NB4 (cell line): ENCODE measurements at regions not wholly inside any gene's neighbourhood (a gene's known extent, or its start where the extent isn't known, plus 50 kb on each side); places are given as distances from the start of the nearest gene placed in this dataset.

Experiments
- CTCF ChIP-seq: IDR thresholded peaks from one replicate; pipeline ENCODE4 v1.5.1; 2012; ENCODE audit warnings: low read depth, low read length
- MAX ChIP-seq: IDR thresholded peaks from 2 replicates; pipeline ENCODE4 v1.6.1; 2011; ENCODE audit warnings: low read depth, low read length
- MYC ChIP-seq: IDR thresholded peaks from 2 replicates; pipeline ENCODE4 v1.6.1; 2011; ENCODE audit warnings: low read depth, low read length
- POLR2A ChIP-seq: IDR thresholded peaks from 2 replicates; pipeline ENCODE4 v1.6.1; 2011; ENCODE audit warnings: mild to moderate bottlenecking; ENCODE audit not compliant: insufficient read length; ENCODE audit errors: extremely low read depth

GRCh38 chr3:110262896-110263295 is 808.7 kb upstream of the NECTIN3 start:
- TF ChIP-seq POLR2A, result no peak
- TF ChIP-seq CTCF, result no peak
- TF ChIP-seq MAX, result no peak
- TF ChIP-seq MYC, result no peak
